ENCODE measurements at regions not wholly inside any gene's neighbourhood (a gene's known extent, or its start where the extent isn't known, plus 50 kb on each side); places are given as distances from the start of the nearest gene placed in this dataset.

- TF ChIP-seq, protein P1, sequence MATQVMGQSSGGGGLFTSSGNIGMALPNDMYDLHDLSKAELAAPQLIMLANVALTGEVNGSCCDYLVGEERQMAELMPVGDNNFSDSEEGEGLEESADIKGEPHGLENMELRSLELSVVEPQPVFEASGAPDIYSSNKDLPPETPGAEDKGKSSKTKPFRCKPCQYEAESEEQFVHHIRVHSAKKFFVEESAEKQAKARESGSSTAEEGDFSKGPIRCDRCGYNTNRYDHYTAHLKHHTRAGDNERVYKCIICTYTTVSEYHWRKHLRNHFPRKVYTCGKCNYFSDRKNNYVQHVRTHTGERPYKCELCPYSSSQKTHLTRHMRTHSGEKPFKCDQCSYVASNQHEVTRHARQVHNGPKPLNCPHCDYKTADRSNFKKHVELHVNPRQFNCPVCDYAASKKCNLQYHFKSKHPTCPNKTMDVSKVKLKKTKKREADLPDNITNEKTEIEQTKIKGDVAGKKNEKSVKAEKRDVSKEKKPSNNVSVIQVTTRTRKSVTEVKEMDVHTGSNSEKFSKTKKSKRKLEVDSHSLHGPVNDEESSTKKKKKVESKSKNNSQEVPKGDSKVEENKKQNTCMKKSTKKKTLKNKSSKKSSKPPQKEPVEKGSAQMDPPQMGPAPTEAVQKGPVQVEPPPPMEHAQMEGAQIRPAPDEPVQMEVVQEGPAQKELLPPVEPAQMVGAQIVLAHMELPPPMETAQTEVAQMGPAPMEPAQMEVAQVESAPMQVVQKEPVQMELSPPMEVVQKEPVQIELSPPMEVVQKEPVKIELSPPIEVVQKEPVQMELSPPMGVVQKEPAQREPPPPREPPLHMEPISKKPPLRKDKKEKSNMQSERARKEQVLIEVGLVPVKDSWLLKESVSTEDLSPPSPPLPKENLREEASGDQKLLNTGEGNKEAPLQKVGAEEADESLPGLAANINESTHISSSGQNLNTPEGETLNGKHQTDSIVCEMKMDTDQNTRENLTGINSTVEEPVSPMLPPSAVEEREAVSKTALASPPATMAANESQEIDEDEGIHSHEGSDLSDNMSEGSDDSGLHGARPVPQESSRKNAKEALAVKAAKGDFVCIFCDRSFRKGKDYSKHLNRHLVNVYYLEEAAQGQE (IDR thresholded peaks at IDR 0.05; ENCODE audit: insufficient read depth in 1 of 2, low read depth in 2 of 2, low read length in 2 of 2), result no peak
- TF ChIP-seq FOXP2 (optimal IDR thresholded peaks at IDR 0.05; ENCODE audit: borderline replicate concordance, extremely low read depth, extremely low read length, insufficient read depth), result no peak
- TF ChIP-seq POLR2AphosphoS5 (IDR thresholded peaks at IDR 0.05; ENCODE audit: low read depth, low read length), result no peak
- no peak for TF ChIP-seq SIN3A (IDR thresholded peaks at IDR 0.05; ENCODE audit: borderline replicate concordance, insufficient read depth, low read length)
- no peak for TF ChIP-seq TAF1 (IDR thresholded peaks at IDR 0.05; ENCODE audit: borderline replicate concordance, insufficient read depth, low read length)
Observed at GRCh38 chr4:116223040-116223732, 862.2 kb downstream of the TRAM1L1 start.

- TF ChIP-seq TAF1 (IDR thresholded peaks at IDR 0.05; ENCODE audit: borderline replicate concordance, insufficient read depth, low read length), result no peak
- no peak for TF ChIP-seq FOXP2 (optimal IDR thresholded peaks at IDR 0.05; ENCODE audit: borderline replicate concordance, extremely low read depth, extremely low read length, insufficient read depth)
- TF ChIP-seq, protein P1 (IDR thresholded peaks at IDR 0.05; ENCODE audit: insufficient read depth in 1 of 2, low read depth in 2 of 2, low read length in 2 of 2), result no peak
Observed at GRCh38 chr4:116217781-116218180, 867.6 kb downstream of the TRAM1L1 start.

- TF ChIP-seq POLR2AphosphoS5 (IDR thresholded peaks at IDR 0.05; ENCODE audit: low read depth, low read length), result no peak
- no peak for TF ChIP-seq TAF1 (IDR thresholded peaks at IDR 0.05; ENCODE audit: borderline replicate concordance, insufficient read depth, low read length)
Observed at GRCh38 chr4:116215622-116216021, 869.8 kb downstream of the TRAM1L1 start.

DNA sequence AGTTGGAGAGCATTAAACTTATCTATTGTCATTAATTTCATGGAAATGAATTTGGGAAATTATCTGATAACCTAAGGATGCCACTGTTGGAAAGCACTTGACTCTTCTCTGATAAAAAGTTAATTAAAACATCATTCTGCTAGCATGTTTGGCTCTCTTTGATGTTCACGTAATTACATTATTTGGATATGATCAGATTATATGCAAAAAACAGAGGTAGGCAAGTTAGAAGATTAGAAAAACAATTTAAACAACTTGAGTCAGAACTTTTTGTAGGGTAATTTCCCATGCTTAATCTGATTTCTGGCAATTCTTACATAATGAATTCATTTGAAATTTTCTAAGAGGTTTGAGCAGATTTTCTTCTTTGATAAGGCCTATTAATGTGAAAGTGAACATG is 882.9 kb downstream of the TRAM1L1 start:
- TF ChIP-seq TAF1 (IDR thresholded peaks at IDR 0.05; ENCODE audit: borderline replicate concordance, insufficient read depth, low read length), result no peak
- TF ChIP-seq FOXP2 (optimal IDR thresholded peaks at IDR 0.05; ENCODE audit: borderline replicate concordance, extremely low read depth, extremely low read length, insufficient read depth), result no peak
- TF ChIP-seq POLR2AphosphoS5 (IDR thresholded peaks at IDR 0.05; ENCODE audit: low read depth, low read length), result no peak
- no peak for TF ChIP-seq SIN3A (IDR thresholded peaks at IDR 0.05; ENCODE audit: borderline replicate concordance, insufficient read depth, low read length)
- TF ChIP-seq, protein P1 (IDR thresholded peaks at IDR 0.05; ENCODE audit: insufficient read depth in 1 of 2, low read depth in 2 of 2, low read length in 2 of 2), result no peak

DNA sequence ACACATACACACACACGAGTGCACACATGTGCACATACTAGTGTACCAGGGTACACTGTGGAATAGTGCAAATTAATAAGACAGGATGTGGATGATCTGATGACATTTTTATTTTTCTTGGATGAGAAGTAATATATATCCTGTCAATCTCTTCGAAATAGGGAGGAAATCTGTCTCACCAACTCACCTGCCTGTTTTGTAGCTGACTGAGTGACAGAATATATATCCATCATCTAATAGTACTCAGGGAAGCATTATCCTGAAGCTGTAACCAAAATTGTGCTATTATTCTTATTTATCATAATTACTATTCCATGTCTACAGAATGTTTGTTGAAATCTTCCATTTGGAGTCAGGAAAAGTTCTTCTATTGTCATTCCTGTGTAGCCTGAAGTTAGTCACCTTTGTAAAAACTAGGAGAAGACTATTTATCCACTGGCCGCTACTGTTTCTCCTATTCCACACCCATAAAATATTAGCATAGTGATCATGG is 888.0 kb downstream of the TRAM1L1 start:
- no peak for TF ChIP-seq TAF1 (IDR thresholded peaks at IDR 0.05; ENCODE audit: borderline replicate concordance, insufficient read depth, low read length)
- TF ChIP-seq SIN3A (IDR thresholded peaks at IDR 0.05; ENCODE audit: borderline replicate concordance, insufficient read depth, low read length), result no peak
- no peak for TF ChIP-seq POLR2AphosphoS5 (IDR thresholded peaks at IDR 0.05; ENCODE audit: low read depth, low read length)
- no peak for TF ChIP-seq FOXP2 (optimal IDR thresholded peaks at IDR 0.05; ENCODE audit: borderline replicate concordance, extremely low read depth, extremely low read length, insufficient read depth)
- TF ChIP-seq, protein P1 (IDR thresholded peaks at IDR 0.05; ENCODE audit: insufficient read depth in 1 of 2, low read depth in 2 of 2, low read length in 2 of 2), result no peak

Measured in PFSK-1 (cell line).